Neutrophil (primary cell): ENCODE measurements at regions not wholly inside any gene's neighbourhood (a gene's known extent, or its start where the extent isn't known, plus 50 kb on each side); places are given as distances from the start of the nearest gene placed in this dataset.

Source experiments
- H3K27ac ChIP-seq: fragments of 200-600 bp; sonication (generic); 2 replicates; pipeline ENCODE4 v1.5.1; 2016; ENCODE audit warnings: mild to moderate bottlenecking, moderate library complexity
- H3K27me3 ChIP-seq: fragments of 200-600 bp; sonication (generic); 2 replicates; pipeline ENCODE4 v1.6.0; 2016; ENCODE audit warnings: mild to moderate bottlenecking
- H3K36me3 ChIP-seq: fragments of 200-600 bp; sonication (generic); 2 replicates; pipeline ENCODE4 v1.5.1; 2017
- H3K4me1 ChIP-seq, 2 experiments: fragments of 200-600 bp in 1 of 2; sonication (generic) in 1 of 2; 1 replicate in 1 of 2; 2 replicates in 1 of 2; pipeline versions ENCODE4 v1.5.1 to v1.6.1; 2013 to 2016; ENCODE audit warnings: low read depth in 1 of 2, low read length in 1 of 2, mild to moderate bottlenecking in 1 of 2, moderate library complexity in 1 of 2; ENCODE audit not compliant: control insufficient read depth in 1 of 2, insufficient read depth in 1 of 2
- H3K4me3 ChIP-seq, 2 experiments: fragments of 200-600 bp in 1 of 2; sonication (generic) in 1 of 2; 1 replicate in 1 of 2; 2 replicates in 1 of 2; pipeline ENCODE4 v1.5.1; 2013 to 2016; ENCODE audit warnings: low read depth in 1 of 2, low read length in 1 of 2, mild to moderate bottlenecking in 1 of 2, moderate library complexity in 1 of 2
- H3K9me3 ChIP-seq: fragments of 200-600 bp; sonication (generic); 2 replicates; pipeline ENCODE4 v1.5.1; 2016
- TF ChIP-seq, protein P1 (sequence below): fragments of 200-600 bp; sonication (generic); IDR thresholded peaks from 2 replicates; pipeline ENCODE4 v1.5.1; 2016; ENCODE audit warnings: antibody characterized with exemption

DNA sequence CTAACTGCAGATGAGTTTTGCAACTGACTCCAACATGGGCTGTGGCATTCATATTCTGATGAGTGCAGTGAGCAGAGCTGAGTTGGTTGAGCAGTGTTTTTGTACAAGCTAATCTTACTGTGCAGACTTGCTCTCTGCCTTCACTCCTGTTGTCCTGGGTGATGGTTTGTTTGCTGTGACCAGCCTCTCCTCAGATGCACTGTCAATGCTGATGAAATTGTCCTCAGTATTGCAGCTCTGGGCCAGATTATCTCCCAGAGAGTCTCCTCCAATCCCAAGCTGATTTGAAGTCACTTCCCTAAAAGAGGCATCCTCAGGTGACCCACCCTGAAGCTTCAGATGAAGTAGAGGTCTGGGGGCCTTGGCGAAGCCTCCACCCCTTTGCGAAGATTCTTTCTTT, 581.8 kb downstream of the ACTL7B start:
- Histone ChIP-seq H3K27ac (no peak overlapping the region), H3K4me1 (peaks cover 19 to 22% of the 10 kb centered on the region in 2 experiments), H3K27me3 (no peaks in the 10 kb centered on the region), H3K36me3 (no peaks in the 10 kb centered on the region), H3K9me3 (no peaks in the 10 kb centered on the region), H3K4me3 (no peak overlapping the region)
- TF ChIP-seq, protein P1, sequence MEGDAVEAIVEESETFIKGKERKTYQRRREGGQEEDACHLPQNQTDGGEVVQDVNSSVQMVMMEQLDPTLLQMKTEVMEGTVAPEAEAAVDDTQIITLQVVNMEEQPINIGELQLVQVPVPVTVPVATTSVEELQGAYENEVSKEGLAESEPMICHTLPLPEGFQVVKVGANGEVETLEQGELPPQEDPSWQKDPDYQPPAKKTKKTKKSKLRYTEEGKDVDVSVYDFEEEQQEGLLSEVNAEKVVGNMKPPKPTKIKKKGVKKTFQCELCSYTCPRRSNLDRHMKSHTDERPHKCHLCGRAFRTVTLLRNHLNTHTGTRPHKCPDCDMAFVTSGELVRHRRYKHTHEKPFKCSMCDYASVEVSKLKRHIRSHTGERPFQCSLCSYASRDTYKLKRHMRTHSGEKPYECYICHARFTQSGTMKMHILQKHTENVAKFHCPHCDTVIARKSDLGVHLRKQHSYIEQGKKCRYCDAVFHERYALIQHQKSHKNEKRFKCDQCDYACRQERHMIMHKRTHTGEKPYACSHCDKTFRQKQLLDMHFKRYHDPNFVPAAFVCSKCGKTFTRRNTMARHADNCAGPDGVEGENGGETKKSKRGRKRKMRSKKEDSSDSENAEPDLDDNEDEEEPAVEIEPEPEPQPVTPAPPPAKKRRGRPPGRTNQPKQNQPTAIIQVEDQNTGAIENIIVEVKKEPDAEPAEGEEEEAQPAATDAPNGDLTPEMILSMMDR = no peak

DNA sequence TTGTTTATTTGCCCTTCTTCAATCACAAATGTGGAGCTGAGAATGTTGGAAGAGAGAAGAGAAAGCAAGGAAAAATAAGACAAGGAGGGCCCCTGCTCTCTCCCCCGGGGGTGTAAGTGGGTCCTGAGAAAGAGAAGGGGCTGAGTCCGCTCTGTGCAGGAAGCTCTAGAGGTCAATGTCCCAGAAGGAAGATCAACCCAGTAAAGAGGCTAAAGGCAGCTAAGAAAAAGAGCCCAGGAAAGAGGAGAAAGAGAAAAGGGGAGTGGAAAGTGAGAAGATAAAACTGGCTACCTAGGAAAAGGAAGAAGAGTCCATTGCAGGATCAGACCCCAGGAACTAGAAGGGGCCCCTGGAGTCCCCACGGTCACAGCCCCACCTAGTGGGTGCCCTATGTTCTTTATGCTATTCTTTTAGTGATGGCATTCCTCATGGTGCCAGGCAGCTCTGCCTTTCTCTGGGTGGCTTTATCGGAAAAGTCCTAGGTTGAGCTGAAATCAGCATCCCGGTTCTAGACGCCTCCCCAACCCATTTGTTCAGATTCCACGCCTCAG, 583.4 kb downstream of the ACTL7B start:
- Histone ChIP-seq H3K9me3 (no peaks in the 10 kb centered on the region), H3K27ac (peak overlapping the region; percentile 16), H3K36me3 (no peaks in the 10 kb centered on the region), H3K4me3 (peak overlapping the region; percentile 1 to 30), H3K4me1 (peaks cover 19 to 22% of the 10 kb centered on the region in 2 experiments), H3K27me3 (no peaks in the 10 kb centered on the region)
- TF ChIP-seq, protein P1 = no peak

DNA sequence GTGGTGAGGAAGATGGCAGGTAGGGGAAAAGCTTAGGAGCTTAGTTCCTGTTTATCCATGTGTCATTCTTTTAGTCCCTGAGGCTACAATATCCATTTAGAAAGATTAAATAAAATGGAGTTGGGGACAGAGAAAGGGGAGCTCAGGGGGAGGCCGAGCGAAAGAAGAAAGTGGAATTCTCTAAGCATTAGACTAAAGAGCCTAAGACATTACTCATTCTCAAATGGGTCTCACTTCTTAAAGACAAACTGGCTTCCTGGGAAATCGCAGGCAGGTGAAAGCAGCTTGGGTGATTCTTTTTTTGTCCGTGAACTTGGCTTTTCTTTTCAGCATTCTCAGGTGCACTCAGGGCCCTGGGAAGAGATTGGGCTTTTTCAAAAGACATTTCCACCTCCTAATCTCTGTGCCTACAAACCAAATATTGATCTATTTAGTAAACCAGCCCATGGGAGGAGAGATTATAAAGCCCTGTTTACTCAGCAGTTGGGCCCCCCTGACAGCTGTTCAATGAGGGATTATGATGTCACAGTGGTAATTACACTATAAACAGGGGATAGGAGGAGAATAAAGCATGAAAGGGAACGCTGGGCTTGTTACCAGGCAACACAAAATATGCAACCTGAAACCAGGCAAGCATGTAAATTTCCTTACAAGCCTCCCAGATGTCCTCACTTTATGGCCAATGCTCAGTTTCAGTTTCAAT, 584.0 kb downstream of the ACTL7B start:
- Histone ChIP-seq H3K36me3 (no peaks in the 10 kb centered on the region), H3K27ac (peak overlapping the region; percentile 16), H3K9me3 (no peaks in the 10 kb centered on the region), H3K4me1 (peaks cover 19 to 22% of the 10 kb centered on the region in 2 experiments), H3K4me3 (peak overlapping the region; percentile 1 to 30), H3K27me3 (no peaks in the 10 kb centered on the region)
- TF ChIP-seq, protein P1 = no peak

DNA sequence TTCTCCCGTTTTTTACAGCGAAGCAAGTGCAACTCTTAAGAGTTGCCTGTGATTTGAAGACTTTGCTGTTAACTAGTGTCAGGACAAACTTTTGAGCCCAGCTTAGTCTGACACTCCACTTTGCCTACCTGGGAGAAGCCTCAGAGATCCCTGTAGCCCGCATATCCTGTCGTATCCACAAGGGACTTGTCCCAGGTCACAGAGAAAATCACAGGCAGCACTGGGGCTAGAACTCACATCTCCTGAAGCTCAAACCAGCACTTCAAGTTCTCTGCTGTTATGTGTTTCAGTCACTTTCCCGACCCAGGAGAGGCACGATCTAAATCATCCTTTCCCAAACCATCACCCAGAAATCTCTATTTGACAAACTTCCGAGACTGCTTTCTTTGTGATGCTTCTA, 584.5 kb downstream of the ACTL7B start:
- TF ChIP-seq, protein P1 = no peak
- Histone ChIP-seq H3K4me1 (peaks cover 19 to 22% of the 10 kb centered on the region in 2 experiments), H3K27me3 (no peaks in the 10 kb centered on the region), H3K9me3 (no peaks in the 10 kb centered on the region), H3K36me3 (no peaks in the 10 kb centered on the region), H3K27ac (no peak overlapping the region), H3K4me3 (no peak overlapping the region)

DNA sequence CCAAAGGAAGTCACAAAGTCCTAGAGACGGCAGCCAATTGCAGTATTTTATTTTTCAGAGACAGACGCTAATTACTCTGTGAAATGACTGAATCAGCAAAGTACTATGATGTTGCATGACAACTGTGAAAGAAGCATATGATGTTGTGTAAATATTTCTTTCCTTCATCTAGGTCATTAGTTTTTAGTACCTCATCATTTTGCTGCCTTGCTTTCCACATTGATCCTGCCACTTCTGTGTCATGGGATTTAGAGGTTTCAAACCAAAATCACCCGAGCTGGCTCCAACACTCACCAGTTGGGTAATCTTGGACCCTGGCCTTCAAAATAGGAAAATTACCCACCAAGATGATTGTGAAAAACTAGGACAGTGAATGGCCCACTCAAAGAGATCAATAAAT, 585.2 kb downstream of the ACTL7B start:
- H3K27ac ChIP-seq = no peak overlapping the region
- peaks cover 19 to 22% of the 10 kb centered on the region in 2 experiments for H3K4me1 ChIP-seq
- H3K27me3 ChIP-seq = no peaks in the 10 kb centered on the region
- no peaks in the 10 kb centered on the region for H3K36me3 ChIP-seq
- no peaks in the 10 kb centered on the region for H3K9me3 ChIP-seq
- TF ChIP-seq, protein P1 = no peak
- H3K4me3 ChIP-seq = no peak overlapping the region
